T-helper 2 cell (primary cell): ENCODE measurements at regions not wholly inside any gene's neighbourhood (a gene's known extent, or its start where the extent isn't known, plus 50 kb on each side); places are given as distances from the start of the nearest gene placed in this dataset.

Source experiments
- DNase-seq, 5 experiments: peaks; one replicate each; pipeline versions ENCODE4 v3.0.0 to v3.0.0-alpha.2; 2012 to 2022

- no peak for DNase-seq
These were observed 682.4 kb upstream of the TMEFF2 start for GRCh38 chr2:192877159-192877558.

GRCh38 chr2:192876698-192877097 is 682.0 kb upstream of the TMEFF2 start:
- no peak for DNase-seq

- DNase-seq, result no peak
These were observed 660.0 kb upstream of the TMEFF2 start for GRCh38 chr2:192854706-192855105.

- DNase-seq, result no peak
These were observed 659.3 kb upstream of the TMEFF2 start for GRCh38 chr2:192854031-192854430.

GRCh38 chr2:192828947-192829346 is 634.2 kb upstream of the TMEFF2 start:
- no peak for DNase-seq

GRCh38 chr2:192828175-192828574 is 633.4 kb upstream of the TMEFF2 start:
- no peak for DNase-seq

GRCh38 chr2:192827735-192828134 is 633.0 kb upstream of the TMEFF2 start:
- no peak for DNase-seq

- DNase-seq, result no peak
These were observed 619.6 kb upstream of the TMEFF2 start for GRCh38 chr2:192814376-192814775.

GRCh38 chr2:192813341-192813740 is 618.6 kb upstream of the TMEFF2 start:
- DNase-seq, result no peak

GRCh38 chr2:192809173-192809572 is 614.4 kb upstream of the TMEFF2 start:
- DNase-seq, result no peak

- no peak for DNase-seq
These were observed 588.9 kb upstream of the TMEFF2 start for GRCh38 chr2:192783643-192784042.

- no peak for DNase-seq
These were observed 580.9 kb upstream of the TMEFF2 start for GRCh38 chr2:192775459-192776262.

GRCh38 chr2:192775011-192775410 is 580.3 kb upstream of the TMEFF2 start:
- DNase-seq, result no peak

- no peak for DNase-seq
These were observed 578.3 kb upstream of the TMEFF2 start for GRCh38 chr2:192773044-192773443.

- no peak for DNase-seq
These were observed 555.0 kb upstream of the TMEFF2 start for GRCh38 chr2:192749611-192750200.

- no peak for DNase-seq
These were observed 547.2 kb upstream of the TMEFF2 start for GRCh38 chr2:192741889-192742288.

- no peak for DNase-seq
These were observed 540.7 kb upstream of the TMEFF2 start for GRCh38 chr2:192735447-192735846.

- no peak for DNase-seq
These were observed 534.6 kb upstream of the TMEFF2 start for GRCh38 chr2:192729369-192729768.

GRCh38 chr2:192725991-192726390 is 531.3 kb upstream of the TMEFF2 start:
- no peak for DNase-seq

GRCh38 chr2:192719629-192720028 is 524.9 kb upstream of the TMEFF2 start:
- DNase-seq, result no peak

- DNase-seq, result no peak
These were observed 523.6 kb upstream of the TMEFF2 start for GRCh38 chr2:192718340-192718739.

GRCh38 chr2:192700934-192701333 is 506.2 kb upstream of the TMEFF2 start:
- DNase-seq, result no peak

- no peak for DNase-seq
These were observed 503.1 kb upstream of the TMEFF2 start for GRCh38 chr2:192697880-192698279.

- no peak for DNase-seq
These were observed 502.1 kb upstream of the TMEFF2 start for GRCh38 chr2:192696857-192697256.

- no peak for DNase-seq
These were observed 492.3 kb upstream of the TMEFF2 start for GRCh38 chr2:192687015-192687414.
